Gastrocnemius medialis (tissue), 4 donors: ENCODE measurements at regions not wholly inside any gene's neighbourhood (a gene's known extent, or its start where the extent isn't known, plus 50 kb on each side); places are given as distances from the start of the nearest gene placed in this dataset.

ENCODE experiments used
- CTCF ChIP-seq, 5 experiments: fragments of 450-650 bp in 3 of 5; fragments of 200-600 bp in 2 of 5; sonication (generic) in 2 of 5; IDR thresholded peaks in 4 of 5; conservative IDR thresholded peaks in 1 of 5; 1 replicate in 4 of 5; 2 replicates in 1 of 5; pipeline ENCODE4 v1.5.1; 2016 to 2019; ENCODE audit warnings: antibody characterized with exemption in 5 of 5, mild to moderate bottlenecking in 3 of 5, moderate library complexity in 3 of 5
- POLR2A ChIP-seq, 2 donors: fragments of 450-650 bp; IDR thresholded peaks; one replicate each; pipeline ENCODE4 v1.6.1; 2017; ENCODE audit warnings: antibody characterized with exemption in 2 of 2, mild to moderate bottlenecking in 2 of 2, moderate library complexity in 2 of 2

- TF ChIP-seq POLR2A (IDR thresholded peaks at IDR 0.05) (no peak), CTCF (IDR thresholded peaks at IDR 0.05 in 4 of 5, conservative IDR thresholded peaks at IDR 0.05 in 1 of 5) (no peak)
Measured at GRCh38 chr15:94547711-94548110, 316.4 kb downstream of the MCTP2 start.
